Mesothelial cell of epicardium (in vitro differentiated cells): ENCODE measurements at regions not wholly inside any gene's neighbourhood (a gene's known extent, or its start where the extent isn't known, plus 50 kb on each side); places are given as distances from the start of the nearest gene placed in this dataset.
A peak's percentile ranks its signal among the peaks of the same experiment; 100 is the strongest.

Experiments
- DNase-seq, 2 experiments: peaks; one replicate each; pipeline ENCODE4 v3.0.0; 2021; ENCODE audit warnings: low spot score in 2 of 2; ENCODE audit not compliant: unreplicated experiment in 2 of 2
- H3K27ac Mint-ChIP-seq: 2 replicates; pipeline ENCODE4 v1.8.0; 2021; ENCODE audit warnings: mixed read lengths
- H3K27me3 Mint-ChIP-seq: 2 replicates; pipeline ENCODE4 v1.8.0; 2021; ENCODE audit warnings: low read depth, mixed read lengths
- H3K36me3 Mint-ChIP-seq: 2 replicates; pipeline ENCODE4 v1.8.0; 2021; ENCODE audit warnings: mixed read lengths
- H3K4me1 Mint-ChIP-seq: 2 replicates; pipeline ENCODE4 v1.8.0; 2021; ENCODE audit warnings: mixed read lengths
- H3K4me3 Mint-ChIP-seq: 2 replicates; pipeline ENCODE4 v1.8.0; 2021; ENCODE audit warnings: mild to moderate bottlenecking, moderate library complexity, mixed read lengths
- H3K9me3 Mint-ChIP-seq: 2 replicates; pipeline ENCODE4 v1.8.0; 2021; ENCODE audit warnings: mixed read lengths
- CTCF ChIP-seq: fragments of 200-600 bp; sonication (generic); IDR thresholded peaks from one replicate; pipeline ENCODE4 v1.5.0; 2021; ENCODE audit warnings: antibody characterized with exemption; ENCODE audit not compliant: unreplicated experiment

GRCh38 chr16:14002416-14002990, 68.6 kb upstream of the MRTFB start:
- peaks cover 36% of the 10 kb centered on the region for H3K4me1 Mint-ChIP-seq
- peak overlapping the region; percentile 79 for H3K27ac Mint-ChIP-seq
- TF ChIP-seq CTCF, result no peak
- peak overlapping the region; percentile 63 for H3K4me3 Mint-ChIP-seq
- no peaks in the 10 kb centered on the region for H3K9me3 Mint-ChIP-seq
- no peak for DNase-seq
- H3K27me3 Mint-ChIP-seq, result no peaks in the 10 kb centered on the region
- H3K36me3 Mint-ChIP-seq, result no peaks in the 10 kb centered on the region

GRCh38 chr16:14003074-14003570, 68.0 kb upstream of the MRTFB start:
- no peak for TF ChIP-seq CTCF
- Mint-ChIP-seq H3K4me3 (peak overlapping the region; percentile 63), H3K4me1 (peaks cover 38% of the 10 kb centered on the region), H3K27ac (peak overlapping the region; percentile 79), H3K9me3 (no peaks in the 10 kb centered on the region), H3K27me3 (no peaks in the 10 kb centered on the region), H3K36me3 (no peaks in the 10 kb centered on the region)
- DNase-seq, result peak; percentile 51 to 64

- Mint-ChIP-seq H3K9me3 (no peaks in the 10 kb centered on the region), H3K36me3 (no peaks in the 10 kb centered on the region), H3K27me3 (no peaks in the 10 kb centered on the region), H3K4me1 (peaks cover 38% of the 10 kb centered on the region), H3K27ac (no peak overlapping the region), H3K4me3 (no peak overlapping the region)
- DNase-seq, result no peak
- no peak for TF ChIP-seq CTCF
Observed at GRCh38 chr16:14004031-14004728, 66.9 kb upstream of the MRTFB start.

GRCh38 chr16:14004729-14005315, 66.3 kb upstream of the MRTFB start:
- Mint-ChIP-seq H3K4me1 (peaks cover 43% of the 10 kb centered on the region), H3K36me3 (no peaks in the 10 kb centered on the region), H3K9me3 (no peaks in the 10 kb centered on the region), H3K4me3 (no peak overlapping the region), H3K27ac (no peak overlapping the region), H3K27me3 (no peaks in the 10 kb centered on the region)
- no peak for DNase-seq
- TF ChIP-seq CTCF, result no peak

GRCh38 chr16:14005335-14005734, 65.8 kb upstream of the MRTFB start:
- H3K27ac Mint-ChIP-seq, result no peak overlapping the region
- H3K9me3 Mint-ChIP-seq, result no peaks in the 10 kb centered on the region
- no peak for TF ChIP-seq CTCF
- no peaks in the 10 kb centered on the region for H3K27me3 Mint-ChIP-seq
- no peak for DNase-seq
- H3K4me1 Mint-ChIP-seq, result peaks cover 43% of the 10 kb centered on the region
- H3K36me3 Mint-ChIP-seq, result no peaks in the 10 kb centered on the region
- no peak overlapping the region for H3K4me3 Mint-ChIP-seq
